ENCODE measurements at regions not wholly inside any gene's neighbourhood (a gene's known extent, or its start where the extent isn't known, plus 50 kb on each side); places are given as distances from the start of the nearest gene placed in this dataset.

DNA sequence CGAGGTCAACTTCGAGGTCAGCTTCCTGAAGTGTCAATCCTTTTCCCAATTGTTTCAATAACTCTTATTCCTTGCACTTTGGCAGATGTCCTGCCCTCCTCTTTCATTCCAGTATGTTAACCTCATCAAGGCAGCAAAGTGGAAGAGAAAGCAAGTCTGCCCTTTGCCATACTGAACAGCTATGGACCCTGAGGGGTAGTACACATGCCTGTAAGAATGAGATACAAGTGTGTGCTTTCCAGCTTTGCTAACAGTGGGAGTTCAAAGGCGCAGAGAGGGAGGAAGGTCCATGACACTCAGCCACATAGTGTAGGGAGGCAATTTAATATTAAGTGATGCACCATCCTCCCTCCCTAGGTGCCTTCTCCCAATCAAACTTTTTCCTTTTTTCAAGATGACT is 96.4 kb upstream of the ZCCHC13 start:
- TF ChIP-seq, protein P1, sequence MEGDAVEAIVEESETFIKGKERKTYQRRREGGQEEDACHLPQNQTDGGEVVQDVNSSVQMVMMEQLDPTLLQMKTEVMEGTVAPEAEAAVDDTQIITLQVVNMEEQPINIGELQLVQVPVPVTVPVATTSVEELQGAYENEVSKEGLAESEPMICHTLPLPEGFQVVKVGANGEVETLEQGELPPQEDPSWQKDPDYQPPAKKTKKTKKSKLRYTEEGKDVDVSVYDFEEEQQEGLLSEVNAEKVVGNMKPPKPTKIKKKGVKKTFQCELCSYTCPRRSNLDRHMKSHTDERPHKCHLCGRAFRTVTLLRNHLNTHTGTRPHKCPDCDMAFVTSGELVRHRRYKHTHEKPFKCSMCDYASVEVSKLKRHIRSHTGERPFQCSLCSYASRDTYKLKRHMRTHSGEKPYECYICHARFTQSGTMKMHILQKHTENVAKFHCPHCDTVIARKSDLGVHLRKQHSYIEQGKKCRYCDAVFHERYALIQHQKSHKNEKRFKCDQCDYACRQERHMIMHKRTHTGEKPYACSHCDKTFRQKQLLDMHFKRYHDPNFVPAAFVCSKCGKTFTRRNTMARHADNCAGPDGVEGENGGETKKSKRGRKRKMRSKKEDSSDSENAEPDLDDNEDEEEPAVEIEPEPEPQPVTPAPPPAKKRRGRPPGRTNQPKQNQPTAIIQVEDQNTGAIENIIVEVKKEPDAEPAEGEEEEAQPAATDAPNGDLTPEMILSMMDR (conservative IDR thresholded peaks at IDR 0.05; ENCODE audit: low read length) = no peak
- no peak for TF ChIP-seq EZH2phosphoT487 (IDR thresholded peaks at IDR 0.05; ENCODE audit: borderline replicate concordance, low read depth, low read length)
